Erythroblast (primary cell): ENCODE measurements at regions not wholly inside any gene's neighbourhood (a gene's known extent, or its start where the extent isn't known, plus 50 kb on each side); places are given as distances from the start of the nearest gene placed in this dataset.

Experiments
- GATA1 ChIP-seq: IDR thresholded peaks from 2 replicates; pipeline ENCODE4 v1.6.1; 2011; ENCODE audit warnings: low read depth, mild to moderate bottlenecking, control low read depth, low read length, moderate library complexity
- POLR2A ChIP-seq: IDR thresholded peaks from 2 replicates; pipeline ENCODE4 v1.6.1; 2011; ENCODE audit warnings: mild to moderate bottlenecking, low read length

- TF ChIP-seq POLR2A (no peak), GATA1 (no peak)
Measured at GRCh38 chr16:63967966-63968365, 1153.9 kb downstream of the CDH11 start.
